ENCODE measurements at regions not wholly inside any gene's neighbourhood (a gene's known extent, or its start where the extent isn't known, plus 50 kb on each side); places are given as distances from the start of the nearest gene placed in this dataset.

- FAIRE-seq = no peak
- DNase-seq (ENCODE audit: insufficient read length, low spot score) = no peak
Observed at GRCh38 chr13:47213047-47213446, 316.2 kb upstream of the HTR2A start.

GRCh38 chr13:47211106-47211505, 314.3 kb upstream of the HTR2A start:
- DNase-seq (ENCODE audit: insufficient read length, low spot score) (no peak), FAIRE-seq (no peak)
- TF ChIP-seq POLR2A (IDR thresholded peaks at IDR 0.05; ENCODE audit: low read depth, low read length) = no peak
- TF ChIP-seq SPI1 (IDR thresholded peaks at IDR 0.05; ENCODE audit: low read depth, low read length) = no peak
- no peak for TF ChIP-seq POU2F2 (IDR thresholded peaks at IDR 0.05; ENCODE audit: low read depth, low read length)
- no peak for TF ChIP-seq POLR2AphosphoS5 (IDR thresholded peaks at IDR 0.05; ENCODE audit: low read depth, low read length)
- no peak for TF ChIP-seq PAX5 (IDR thresholded peaks at IDR 0.05; ENCODE audit: insufficient read depth, low read length, severe bottlenecking)
- no peak for TF ChIP-seq TAF1 (IDR thresholded peaks at IDR 0.05; ENCODE audit: low read depth, low read length)

More at GRCh38 chr13:47213047-47213446, 316.2 kb upstream of the HTR2A start:
- no peak for TF ChIP-seq PAX5 (IDR thresholded peaks at IDR 0.05; ENCODE audit: insufficient read depth, low read length, severe bottlenecking)
- no peak for TF ChIP-seq POLR2AphosphoS5 (IDR thresholded peaks at IDR 0.05; ENCODE audit: low read depth, low read length)
- TF ChIP-seq POLR2A (IDR thresholded peaks at IDR 0.05; ENCODE audit: low read depth, low read length) = no peak
- TF ChIP-seq SPI1 (IDR thresholded peaks at IDR 0.05; ENCODE audit: low read depth, low read length) = no peak
- TF ChIP-seq POU2F2 (IDR thresholded peaks at IDR 0.05; ENCODE audit: low read depth, low read length) = no peak
- no peak for TF ChIP-seq TAF1 (IDR thresholded peaks at IDR 0.05; ENCODE audit: low read depth, low read length)

GRCh38 chr13:47206111-47206510, 309.3 kb upstream of the HTR2A start:
- FAIRE-seq = no peak
- no peak for DNase-seq (ENCODE audit: insufficient read length, low spot score)
- no peak for TF ChIP-seq POU2F2 (IDR thresholded peaks at IDR 0.05; ENCODE audit: low read depth, low read length)
- TF ChIP-seq TAF1 (IDR thresholded peaks at IDR 0.05; ENCODE audit: low read depth, low read length) = no peak
- TF ChIP-seq PAX5 (IDR thresholded peaks at IDR 0.05; ENCODE audit: insufficient read depth, low read length, severe bottlenecking) = no peak
- TF ChIP-seq POLR2AphosphoS5 (IDR thresholded peaks at IDR 0.05; ENCODE audit: low read depth, low read length) = no peak
- no peak for TF ChIP-seq POLR2A (IDR thresholded peaks at IDR 0.05; ENCODE audit: low read depth, low read length)
- TF ChIP-seq SPI1 (IDR thresholded peaks at IDR 0.05; ENCODE audit: low read depth, low read length) = no peak

- no peak for FAIRE-seq
- no peak for DNase-seq (ENCODE audit: insufficient read length, low spot score)
- TF ChIP-seq POLR2AphosphoS5 (IDR thresholded peaks at IDR 0.05; ENCODE audit: low read depth, low read length) (no peak), POLR2A (IDR thresholded peaks at IDR 0.05; ENCODE audit: low read depth, low read length) (no peak), PAX5 (IDR thresholded peaks at IDR 0.05; ENCODE audit: insufficient read depth, low read length, severe bottlenecking) (no peak), POU2F2 (IDR thresholded peaks at IDR 0.05; ENCODE audit: low read depth, low read length) (no peak), TAF1 (IDR thresholded peaks at IDR 0.05; ENCODE audit: low read depth, low read length) (no peak), SPI1 (IDR thresholded peaks at IDR 0.05; ENCODE audit: low read depth, low read length) (no peak)
Observed at GRCh38 chr13:47190696-47191305, 293.9 kb upstream of the HTR2A start.

- TF ChIP-seq SPI1 (IDR thresholded peaks at IDR 0.05; ENCODE audit: low read depth, low read length) (no peak), POLR2AphosphoS5 (IDR thresholded peaks at IDR 0.05; ENCODE audit: low read depth, low read length) (no peak), POLR2A (IDR thresholded peaks at IDR 0.05; ENCODE audit: low read depth, low read length) (no peak), POU2F2 (IDR thresholded peaks at IDR 0.05; ENCODE audit: low read depth, low read length) (no peak), TAF1 (IDR thresholded peaks at IDR 0.05; ENCODE audit: low read depth, low read length) (no peak)
- DNase-seq (ENCODE audit: insufficient read length, low spot score) = no peak
Observed at GRCh38 chr13:47188802-47189201, 291.9 kb upstream of the HTR2A start.

GRCh38 chr13:47186471-47186870, 289.6 kb upstream of the HTR2A start:
- TF ChIP-seq POLR2A (IDR thresholded peaks at IDR 0.05; ENCODE audit: low read depth, low read length) (no peak), PAX5 (IDR thresholded peaks at IDR 0.05; ENCODE audit: insufficient read depth, low read length, severe bottlenecking) (no peak)
- no peak for FAIRE-seq
- no peak for DNase-seq (ENCODE audit: insufficient read length, low spot score)

More at GRCh38 chr13:47188802-47189201, 291.9 kb upstream of the HTR2A start:
- FAIRE-seq = no peak

GRCh38 chr13:47184321-47184720, 287.5 kb upstream of the HTR2A start:
- no peak for FAIRE-seq
- TF ChIP-seq SPI1 (IDR thresholded peaks at IDR 0.05; ENCODE audit: low read depth, low read length) (no peak), PAX5 (IDR thresholded peaks at IDR 0.05; ENCODE audit: insufficient read depth, low read length, severe bottlenecking) (no peak), TAF1 (IDR thresholded peaks at IDR 0.05; ENCODE audit: low read depth, low read length) (no peak), POLR2A (IDR thresholded peaks at IDR 0.05; ENCODE audit: low read depth, low read length) (no peak), POLR2AphosphoS5 (IDR thresholded peaks at IDR 0.05; ENCODE audit: low read depth, low read length) (no peak), POU2F2 (IDR thresholded peaks at IDR 0.05; ENCODE audit: low read depth, low read length) (no peak)
- DNase-seq (ENCODE audit: insufficient read length, low spot score) = no peak

GRCh38 chr13:47179321-47179720, 282.5 kb upstream of the HTR2A start:
- FAIRE-seq = no peak
- DNase-seq (ENCODE audit: insufficient read length, low spot score) = no peak
- TF ChIP-seq POU2F2 (IDR thresholded peaks at IDR 0.05; ENCODE audit: low read depth, low read length) (no peak), SPI1 (IDR thresholded peaks at IDR 0.05; ENCODE audit: low read depth, low read length) (no peak), PAX5 (IDR thresholded peaks at IDR 0.05; ENCODE audit: insufficient read depth, low read length, severe bottlenecking) (no peak), POLR2A (IDR thresholded peaks at IDR 0.05; ENCODE audit: low read depth, low read length) (no peak), POLR2AphosphoS5 (IDR thresholded peaks at IDR 0.05; ENCODE audit: low read depth, low read length) (no peak)

- TF ChIP-seq SPI1 (IDR thresholded peaks at IDR 0.05; ENCODE audit: low read depth, low read length) = no peak
- TF ChIP-seq POLR2AphosphoS5 (IDR thresholded peaks at IDR 0.05; ENCODE audit: low read depth, low read length) = no peak
- no peak for TF ChIP-seq POLR2A (IDR thresholded peaks at IDR 0.05; ENCODE audit: low read depth, low read length)
- TF ChIP-seq POU2F2 (IDR thresholded peaks at IDR 0.05; ENCODE audit: low read depth, low read length) = no peak
- no peak for TF ChIP-seq TAF1 (IDR thresholded peaks at IDR 0.05; ENCODE audit: low read depth, low read length)
- TF ChIP-seq PAX5 (IDR thresholded peaks at IDR 0.05; ENCODE audit: insufficient read depth, low read length, severe bottlenecking) = no peak
- FAIRE-seq = no peak
- DNase-seq (ENCODE audit: insufficient read length, low spot score) = no peak
Observed at GRCh38 chr13:47178090-47178950, 281.5 kb upstream of the HTR2A start.
